ENCODE measurements at regions not wholly inside any gene's neighbourhood (a gene's known extent, or its start where the extent isn't known, plus 50 kb on each side); places are given as distances from the start of the nearest gene placed in this dataset.

GRCh38 chr18:44482761-44483160, 197.9 kb upstream of the SETBP1 start:
- H3K9me3 ChIP-seq = no peaks in the 10 kb centered on the region
- no peaks in the 10 kb centered on the region for H3K27me3 ChIP-seq
- no peak for TF ChIP-seq POLR2A (IDR thresholded peaks at IDR 0.05)
- no peak for TF ChIP-seq CTCF (IDR thresholded peaks at IDR 0.05)
- H3K36me3 ChIP-seq (ENCODE audit: low read depth, missing control alignments) = no peaks in the 10 kb centered on the region
- peak; percentile 24 for DNase-seq
- H3K4me3 ChIP-seq = no peak overlapping the region
- WGBS, 2 donors = 40 to 67% methylated on average over 4 of the region's 4 CpGs
- no peak overlapping the region for H3K27ac ChIP-seq
- no peaks in the 10 kb centered on the region for H3K4me1 ChIP-seq
- intact Hi-C loops (cut with DNase I; ENCODE audit: low total_unique reads) = no loop called here

GRCh38 chr18:44495151-44495550, 185.5 kb upstream of the SETBP1 start:
- Histone ChIP-seq H3K27me3 (no peaks in the 10 kb centered on the region), H3K4me3 (no peak overlapping the region), H3K36me3 (ENCODE audit: low read depth, missing control alignments) (no peaks in the 10 kb centered on the region), H3K27ac (no peak overlapping the region), H3K4me1 (no peaks in the 10 kb centered on the region), H3K9me3 (no peaks in the 10 kb centered on the region)
- TF ChIP-seq POLR2A (IDR thresholded peaks at IDR 0.05) (no peak), CTCF (IDR thresholded peaks at IDR 0.05) (no peak)
- WGBS, 2 donors = 81 to 90% methylated on average over 5 of the region's 5 CpGs
- no peak for DNase-seq
- intact Hi-C loops (cut with DNase I; ENCODE audit: low total_unique reads) = no loop called here

- Histone ChIP-seq H3K27ac (no peak overlapping the region), H3K4me3 (no peak overlapping the region), H3K9me3 (no peaks in the 10 kb centered on the region), H3K27me3 (no peaks in the 10 kb centered on the region), H3K36me3 (ENCODE audit: low read depth, missing control alignments) (no peaks in the 10 kb centered on the region), H3K4me1 (no peaks in the 10 kb centered on the region)
- 74 to 81% methylated on average over 3 of the region's 3 CpGs for WGBS, 2 donors
- intact Hi-C loops (cut with DNase I; ENCODE audit: low total_unique reads) = no loop called here
- no peak for DNase-seq
- TF ChIP-seq CTCF (IDR thresholded peaks at IDR 0.05) (no peak), POLR2A (IDR thresholded peaks at IDR 0.05) (no peak)
These were observed 183.4 kb upstream of the SETBP1 start for GRCh38 chr18:44497311-44497710.

DNA sequence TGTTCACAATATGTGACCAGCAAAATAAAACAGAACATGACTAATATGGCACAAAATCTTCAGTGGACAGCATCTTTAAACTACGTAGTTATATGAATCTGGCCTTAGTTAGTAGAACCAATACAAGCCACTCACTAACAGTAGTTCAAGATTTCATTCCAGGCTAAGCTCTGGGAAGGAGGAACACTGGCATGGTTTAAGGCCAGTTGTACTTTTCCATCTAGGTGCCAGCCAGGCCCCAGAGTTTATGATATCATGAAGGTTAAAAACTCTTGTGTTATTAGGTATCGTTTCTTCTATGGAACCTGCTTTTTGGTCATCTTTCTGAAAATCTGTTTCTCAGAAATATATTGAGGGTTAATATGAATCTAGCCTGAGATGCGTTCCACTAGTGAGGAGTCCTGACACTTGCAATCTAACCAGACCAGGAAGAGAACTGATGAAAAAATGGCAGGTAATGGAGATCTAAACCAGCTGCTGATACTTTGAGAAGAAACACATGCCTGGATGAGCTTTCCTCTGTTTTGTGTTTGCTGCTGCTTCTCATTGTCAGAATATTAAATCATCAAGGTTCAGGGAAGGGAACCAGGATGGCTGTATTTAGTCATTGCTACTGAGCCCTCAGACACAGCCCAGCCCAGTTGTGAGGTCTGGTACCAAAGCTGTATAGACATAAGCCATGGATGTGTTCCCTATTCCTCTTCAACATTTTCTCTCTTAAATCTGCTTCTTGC, 182.8 kb upstream of the SETBP1 start:
- Histone ChIP-seq H3K27ac (no peak overlapping the region), H3K9me3 (no peaks in the 10 kb centered on the region), H3K4me3 (no peak overlapping the region), H3K4me1 (no peaks in the 10 kb centered on the region), H3K36me3 (ENCODE audit: low read depth, missing control alignments) (no peaks in the 10 kb centered on the region), H3K27me3 (no peaks in the 10 kb centered on the region)
- 81 to 82% methylated on average over 3 of the region's 3 CpGs for WGBS, 2 donors
- no peak for DNase-seq
- TF ChIP-seq CTCF (IDR thresholded peaks at IDR 0.05) (no peak), POLR2A (IDR thresholded peaks at IDR 0.05) (no peak)
- intact Hi-C loops (cut with DNase I; ENCODE audit: low total_unique reads) = no loop called here
